SW 1271 (cell line): ENCODE measurements at regions not wholly inside any gene's neighbourhood (a gene's known extent, or its start where the extent isn't known, plus 50 kb on each side); places are given as distances from the start of the nearest gene placed in this dataset.

Experiments used
- DNase-seq, 2 experiments: peaks; one replicate each; lab custom pipeline; 2025; lab: John Stamatoyannopoulos, UW

DNA sequence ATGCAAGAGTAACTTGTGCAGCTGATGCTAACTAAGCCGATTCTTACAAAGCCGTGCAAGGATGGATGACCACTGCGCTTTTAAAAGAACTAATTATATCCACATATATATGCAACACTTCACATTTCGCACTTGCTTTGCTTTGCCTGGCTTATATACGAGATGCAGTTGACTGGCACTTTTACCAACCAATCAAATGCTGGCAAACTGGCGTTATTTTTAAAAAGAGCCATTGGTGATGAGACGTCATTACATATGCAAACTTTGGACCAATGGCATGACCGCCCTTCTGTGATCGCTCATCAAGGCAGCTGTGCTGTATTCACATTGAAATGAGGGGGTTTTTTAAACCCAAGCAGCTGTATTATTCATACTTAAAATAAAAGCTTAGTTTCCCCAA, 1147.7 kb upstream of the WWC1 start:
- no peak for DNase-seq

DNA sequence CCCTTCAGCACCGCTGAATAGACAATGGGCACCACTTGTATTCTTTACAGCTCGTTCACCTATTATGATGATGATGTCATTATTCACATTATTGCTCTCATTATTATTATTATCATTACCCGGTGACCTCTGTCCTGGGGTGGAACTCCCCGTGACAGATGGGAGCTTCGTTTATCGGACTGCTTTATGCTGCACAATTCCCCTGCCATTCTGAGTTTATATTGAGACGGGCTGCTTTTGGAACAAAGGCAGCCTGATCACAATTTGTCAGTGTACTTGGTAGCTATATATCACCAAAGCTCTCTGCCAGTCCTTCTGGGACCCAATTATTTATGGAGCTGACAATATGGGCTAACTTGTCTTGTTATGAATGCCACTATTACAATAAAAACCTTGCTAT, 1145.6 kb upstream of the WWC1 start:
- no peak for DNase-seq

DNA sequence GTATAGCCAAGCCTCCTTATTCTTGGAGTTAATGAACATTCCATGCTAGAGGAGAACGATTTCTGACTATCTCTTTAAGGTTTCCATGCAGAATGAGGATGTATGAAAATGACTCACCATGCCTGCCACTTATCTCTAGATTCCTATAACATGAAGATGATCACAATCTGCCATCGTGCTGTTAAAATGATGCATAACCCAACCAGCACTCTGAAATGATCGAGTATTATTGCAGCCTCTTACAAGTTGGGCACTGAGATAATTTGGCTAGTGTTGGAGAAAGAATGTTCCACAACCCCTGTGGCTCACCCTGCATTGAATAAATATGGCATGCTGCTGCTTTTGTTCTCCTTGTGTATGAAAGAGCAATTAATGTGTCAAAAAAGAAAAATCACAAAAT, 1143.6 kb upstream of the WWC1 start:
- no peak for DNase-seq

DNA sequence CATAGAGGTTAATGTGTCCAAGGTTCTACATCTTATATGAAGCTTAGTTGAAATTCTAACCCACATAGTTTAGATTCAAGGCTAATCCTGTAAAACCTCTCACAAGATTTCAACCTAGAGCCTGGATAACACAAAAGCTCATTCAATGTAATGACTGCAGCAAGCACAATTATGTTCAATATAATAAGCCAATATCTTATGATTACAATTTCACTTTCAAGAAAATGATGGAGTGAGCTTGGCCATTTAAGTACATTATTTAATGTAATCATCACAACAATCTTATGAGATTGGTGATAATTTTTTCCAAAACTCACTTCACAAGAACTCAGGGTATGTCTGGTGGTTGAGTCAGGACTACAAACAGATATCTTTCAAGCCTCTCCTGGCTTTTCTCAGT, 1140.8 kb upstream of the WWC1 start:
- no peak for DNase-seq

DNA sequence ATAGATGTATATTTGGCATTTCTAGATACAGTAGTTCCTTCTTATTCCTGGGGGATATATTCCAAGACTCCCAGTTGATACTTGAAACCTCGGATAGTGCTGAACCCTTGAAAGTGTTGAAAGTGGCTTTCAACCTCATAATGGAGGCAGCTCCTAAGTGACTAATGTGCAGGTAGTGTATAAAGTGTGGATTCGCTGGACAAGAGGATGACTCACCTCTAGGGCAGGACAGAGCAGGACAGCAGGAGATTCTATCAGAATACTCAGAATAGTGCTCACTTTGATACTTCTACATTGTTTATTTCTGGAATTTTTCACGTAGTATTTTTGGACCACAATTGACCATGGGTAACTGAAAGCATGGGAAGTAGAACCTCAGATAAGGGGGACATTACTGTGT, 1138.9 kb upstream of the WWC1 start:
- DNase-seq = no peak

DNA sequence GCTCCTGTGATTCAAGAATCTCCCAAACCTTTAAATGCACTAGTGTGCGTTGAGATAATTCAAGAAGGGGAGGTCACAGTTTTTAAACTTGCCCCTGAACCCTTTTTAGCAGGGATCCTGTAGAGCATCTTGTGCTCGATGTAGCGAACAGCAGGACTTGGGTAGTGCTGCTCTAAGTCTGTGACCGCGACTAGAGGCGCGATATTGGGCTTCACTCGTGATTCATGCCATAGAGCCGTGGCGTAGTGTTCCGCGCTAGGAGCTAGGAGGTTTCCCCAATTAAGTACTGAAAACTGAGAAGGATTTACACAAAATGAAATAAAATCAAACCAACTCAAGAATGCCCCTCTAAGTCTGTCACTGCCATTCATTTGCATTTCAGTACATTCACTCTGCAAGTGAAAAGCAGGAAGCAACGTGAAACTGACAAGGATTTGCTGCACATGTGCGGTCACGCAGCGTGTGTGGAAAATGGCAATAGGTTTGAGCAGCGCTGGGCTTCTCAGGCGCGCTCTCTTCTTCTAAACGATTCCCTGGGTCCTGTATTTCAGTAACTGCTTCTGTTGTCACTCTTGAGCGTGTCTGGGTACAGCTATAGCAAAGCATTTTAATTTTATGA, 1135.9 kb upstream of the WWC1 start:
- DNase-seq = no peak

DNA sequence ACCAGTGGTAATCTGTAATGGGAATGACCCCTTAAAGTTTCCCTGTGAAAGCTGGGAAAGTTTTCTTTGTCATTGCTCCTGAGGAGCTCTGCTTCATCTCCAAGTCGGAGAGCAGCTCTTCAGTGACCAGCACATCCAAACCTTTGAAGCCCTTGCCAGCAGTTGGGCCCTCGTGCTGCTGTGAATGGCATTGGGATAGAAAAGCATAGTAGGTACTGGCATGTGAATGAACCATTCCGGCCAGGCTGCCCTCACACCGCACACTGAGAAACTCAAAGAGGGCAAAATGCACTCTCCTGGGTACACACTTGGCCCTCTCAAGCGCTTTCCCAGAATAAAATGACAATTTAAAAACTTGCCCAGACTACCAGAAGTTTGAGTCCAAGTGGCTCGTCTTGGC, 1135.0 kb upstream of the WWC1 start:
- no peak for DNase-seq

DNA sequence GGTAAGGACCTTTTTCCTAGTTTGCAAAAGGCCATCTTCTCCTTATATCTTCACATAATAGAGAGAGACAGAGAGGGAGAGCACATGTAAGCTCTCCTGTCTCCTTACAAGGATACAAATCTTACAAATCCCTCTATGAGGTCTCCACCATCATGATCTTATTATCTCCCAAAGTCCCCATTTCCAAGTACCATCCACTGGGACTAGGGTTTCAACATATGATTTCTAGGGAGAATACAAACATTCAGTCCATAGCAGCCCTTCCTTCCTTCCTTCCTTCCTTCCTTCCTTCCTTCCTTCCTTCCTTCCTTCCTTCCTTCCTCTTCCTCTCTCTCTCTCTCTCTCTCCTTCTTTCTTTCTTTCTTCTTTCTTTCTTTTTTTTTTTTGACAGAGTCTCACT, 1132.9 kb upstream of the WWC1 start:
- no peak for DNase-seq

DNA sequence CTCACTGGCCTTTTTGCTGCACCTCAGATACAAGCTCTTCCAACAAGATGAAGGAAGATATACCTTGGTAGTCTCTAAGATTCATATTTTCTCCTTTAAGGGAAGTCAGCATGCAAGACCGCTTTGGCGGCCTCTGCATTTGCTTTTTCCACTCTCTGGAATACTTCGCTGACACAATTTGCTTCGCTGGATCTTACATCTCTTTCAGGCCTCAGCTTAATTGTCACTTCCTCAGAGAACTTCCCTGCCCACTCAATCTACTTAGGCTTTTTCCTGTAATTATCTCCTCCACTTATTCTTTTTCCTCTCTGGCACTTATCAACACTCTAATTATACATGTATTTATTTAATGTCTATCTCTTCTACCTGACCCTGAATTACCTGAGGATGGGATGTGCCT, 1131.1 kb upstream of the WWC1 start:
- DNase-seq = no peak

DNA sequence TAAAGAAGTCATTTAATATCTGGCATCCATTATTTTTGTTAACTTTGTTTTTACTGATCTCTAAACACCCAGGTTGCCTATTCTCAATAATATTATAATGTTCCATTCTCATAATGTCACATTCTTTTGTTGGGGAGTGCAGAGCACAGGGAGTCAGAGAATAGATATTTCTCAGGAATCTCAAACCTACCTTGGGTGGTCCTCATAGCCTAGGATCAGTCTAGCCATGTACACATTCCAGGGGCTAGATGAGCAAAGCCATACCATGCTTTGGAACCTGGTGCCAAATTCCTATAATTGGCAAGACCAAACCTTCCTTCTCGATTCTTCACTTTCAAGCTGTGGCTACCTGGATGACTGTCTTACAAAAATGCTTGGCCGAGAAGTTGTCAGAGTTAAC, 1124.7 kb upstream of the WWC1 start:
- DNase-seq = no peak

DNA sequence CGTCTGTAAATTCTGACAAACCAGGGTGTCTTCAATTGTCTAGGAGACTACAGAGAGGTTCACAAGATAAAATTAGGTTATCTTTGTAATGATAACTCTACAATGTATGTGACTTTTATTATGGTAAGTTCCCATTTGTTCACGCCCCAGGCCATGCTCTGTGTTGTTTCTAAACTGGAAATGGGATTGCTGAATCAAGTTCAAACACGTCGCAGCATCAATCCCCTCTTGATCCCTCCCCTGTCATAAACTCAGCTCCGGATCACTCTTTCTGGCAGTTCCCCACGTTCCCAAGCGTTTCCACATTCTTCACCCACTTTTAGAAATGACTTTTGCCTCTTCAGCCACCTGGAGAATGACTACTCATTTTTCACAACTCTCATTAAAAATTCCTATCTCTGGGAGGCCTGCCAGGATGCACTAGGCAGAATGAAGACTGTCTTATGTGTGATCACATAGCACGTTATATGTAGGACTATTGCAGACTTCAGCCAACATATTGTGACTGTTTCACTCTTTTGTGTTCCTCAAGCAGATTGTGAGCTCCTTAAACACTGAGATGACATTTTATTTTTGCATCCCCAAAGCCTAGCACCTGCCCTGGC, 1124.2 kb upstream of the WWC1 start:
- no peak for DNase-seq

DNA sequence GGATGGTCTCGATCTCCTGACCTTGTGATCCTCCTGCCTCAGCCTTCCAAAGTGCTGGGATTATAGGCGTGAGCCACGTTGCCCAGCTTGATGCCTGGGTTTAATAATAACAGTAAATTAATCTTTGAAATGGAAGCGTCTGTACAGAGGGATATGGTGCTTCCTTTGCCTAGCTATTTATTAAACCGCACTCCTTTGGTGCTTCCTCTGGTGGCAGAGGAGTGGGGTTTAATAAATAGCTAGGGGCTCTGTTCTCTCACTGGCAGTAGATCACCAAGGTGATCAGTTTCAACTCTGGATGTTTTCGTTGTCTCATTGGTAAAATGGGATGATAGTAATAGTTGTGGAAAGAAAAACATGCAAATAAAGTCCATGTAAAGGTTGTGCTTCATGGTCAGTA, 1122.5 kb upstream of the WWC1 start:
- no peak for DNase-seq

DNA sequence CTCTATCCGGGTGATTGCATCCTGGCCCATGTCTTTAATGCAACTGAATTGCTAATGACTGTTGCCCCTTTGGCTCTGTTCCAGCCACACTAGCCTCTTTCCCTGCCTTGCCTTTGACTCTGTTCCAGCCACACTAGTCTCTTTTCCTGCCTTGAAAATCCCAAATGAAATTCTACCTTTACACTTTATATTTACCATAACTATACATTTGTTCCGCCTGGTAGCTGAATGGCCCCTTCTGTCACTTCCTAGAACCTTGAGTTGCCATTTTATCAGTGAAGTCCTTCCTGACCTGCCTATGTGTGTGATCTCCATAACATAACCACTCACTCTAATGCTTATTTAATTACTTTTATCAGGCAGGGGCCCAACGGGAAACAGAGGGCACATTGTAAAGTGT, 1120.4 kb upstream of the WWC1 start:
- DNase-seq = no peak

DNA sequence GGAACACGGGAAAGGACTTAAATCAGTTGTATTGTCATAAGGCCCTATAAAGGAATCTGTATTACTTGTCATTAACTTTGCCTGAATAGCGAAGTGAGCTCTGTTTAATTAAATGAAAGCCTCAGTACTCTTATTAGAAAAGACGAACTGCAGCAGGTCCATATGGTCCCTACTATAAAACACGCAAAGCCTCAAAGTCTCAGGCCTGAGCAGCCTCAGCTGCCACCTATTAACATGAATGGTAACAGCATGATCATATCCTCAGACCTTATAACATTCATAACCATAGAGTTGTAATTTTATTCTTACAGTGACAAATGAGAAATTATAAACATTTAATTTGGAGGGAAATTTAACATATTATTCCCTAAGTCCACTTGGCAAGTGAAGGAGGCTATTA, 1113.7 kb upstream of the WWC1 start:
- no peak for DNase-seq

DNA sequence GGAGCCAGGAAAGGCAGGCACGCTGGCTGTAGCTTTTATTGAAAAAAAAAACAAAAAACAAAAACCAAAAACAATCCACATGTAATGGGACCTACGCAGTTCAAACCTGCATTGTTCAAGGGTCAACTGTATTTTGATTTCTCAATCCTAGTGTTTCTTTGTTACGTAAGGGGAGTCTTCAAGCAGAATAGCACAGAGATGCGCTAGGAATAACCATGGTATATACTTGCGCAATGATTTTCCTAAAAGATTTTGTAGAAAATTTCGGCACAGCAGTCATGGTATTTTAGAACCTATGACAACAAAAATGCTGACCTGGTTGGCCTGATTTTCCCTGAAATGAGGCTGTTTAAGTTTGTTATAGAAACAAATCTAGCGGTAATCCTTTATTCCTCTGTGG, 1110.5 kb upstream of the WWC1 start:
- no peak for DNase-seq

DNA sequence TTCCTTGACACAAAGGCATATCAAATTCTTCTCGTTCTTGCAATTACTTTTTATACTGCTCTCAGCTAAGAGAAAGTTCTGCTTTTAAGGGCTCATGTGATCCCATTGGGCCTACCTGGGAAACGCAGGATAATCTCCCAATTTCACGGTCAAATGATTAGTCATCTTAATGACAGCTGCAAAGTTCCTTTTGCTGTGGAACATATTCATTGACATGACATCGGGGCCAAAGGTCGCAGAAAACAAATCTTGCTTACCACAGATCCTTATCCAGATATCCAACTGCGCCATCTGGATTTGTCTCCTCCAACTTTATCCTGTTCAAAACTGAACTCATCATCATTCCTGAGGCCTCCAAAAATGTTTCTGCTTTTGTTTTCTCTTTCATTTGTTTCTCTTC, 1085.6 kb upstream of the WWC1 start:
- DNase-seq = no peak

DNA sequence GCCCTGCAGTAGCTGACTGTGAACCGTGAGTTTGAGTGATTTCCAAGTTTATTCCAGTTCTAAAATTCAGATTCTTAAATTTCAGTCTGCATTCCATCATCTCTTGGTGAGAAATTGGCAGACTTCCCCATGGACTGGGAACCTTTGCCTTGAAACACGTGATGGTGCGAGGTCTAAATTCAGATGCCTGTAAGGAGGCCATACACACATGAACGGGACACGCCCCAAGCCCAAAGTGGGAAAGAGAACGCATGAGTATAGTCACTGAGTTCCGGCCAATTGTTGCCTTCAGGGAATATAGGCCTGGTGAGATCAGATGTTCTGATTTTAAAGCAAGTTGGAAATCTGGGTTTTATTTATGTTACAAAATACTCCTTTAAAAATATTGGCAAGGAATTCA, 1084.4 kb upstream of the WWC1 start:
- no peak for DNase-seq

DNA sequence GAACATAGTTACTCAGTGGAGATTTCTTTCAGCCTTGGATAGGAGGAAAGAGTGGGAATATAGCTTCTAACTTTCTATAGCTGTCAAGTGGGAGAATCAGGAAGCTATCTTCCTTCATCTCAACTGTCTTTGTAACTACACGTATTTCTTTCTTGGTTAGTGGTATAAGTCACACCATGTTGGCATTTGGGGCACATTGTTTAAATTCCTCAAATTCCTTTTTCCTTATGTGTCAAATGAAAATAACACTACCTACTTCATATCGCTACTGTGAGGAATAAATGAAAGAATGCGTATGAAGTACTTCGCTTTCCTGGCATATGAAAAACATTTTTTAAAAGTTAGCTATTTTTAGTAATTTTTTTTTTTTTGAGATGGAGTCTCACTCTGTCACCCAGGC, 1082.5 kb upstream of the WWC1 start:
- peak; percentile 10 to 61 for DNase-seq

DNA sequence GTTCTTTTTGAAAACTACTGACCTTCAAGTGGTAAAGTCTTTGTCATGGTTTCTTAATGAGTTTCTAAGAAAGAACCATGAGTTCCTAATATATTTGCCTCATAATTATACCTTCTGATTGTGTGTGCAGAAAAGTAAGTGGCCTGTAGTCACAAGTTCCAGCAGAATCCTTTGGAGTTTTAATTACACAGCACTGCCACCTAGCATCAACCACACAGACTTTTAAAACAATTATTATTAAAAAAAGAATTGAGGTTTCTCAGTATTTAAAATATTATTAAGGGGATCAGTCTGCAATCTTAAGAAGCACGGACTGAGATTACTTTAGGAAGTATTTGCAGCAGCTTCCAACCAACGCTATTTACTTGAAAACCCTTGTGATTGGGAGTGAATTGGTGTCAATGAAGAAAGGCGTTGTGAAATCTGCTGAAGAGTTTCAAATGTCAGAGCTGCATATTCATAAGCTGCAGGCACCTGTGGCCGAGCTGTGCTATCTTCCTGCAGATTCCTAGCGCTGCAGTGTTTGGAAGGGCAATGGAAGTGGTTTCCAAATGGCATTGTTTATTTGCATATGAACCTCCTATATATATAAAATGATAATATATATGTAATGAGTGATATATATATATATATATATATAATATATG, 1074.2 kb upstream of the WWC1 start:
- DNase-seq = no peak

DNA sequence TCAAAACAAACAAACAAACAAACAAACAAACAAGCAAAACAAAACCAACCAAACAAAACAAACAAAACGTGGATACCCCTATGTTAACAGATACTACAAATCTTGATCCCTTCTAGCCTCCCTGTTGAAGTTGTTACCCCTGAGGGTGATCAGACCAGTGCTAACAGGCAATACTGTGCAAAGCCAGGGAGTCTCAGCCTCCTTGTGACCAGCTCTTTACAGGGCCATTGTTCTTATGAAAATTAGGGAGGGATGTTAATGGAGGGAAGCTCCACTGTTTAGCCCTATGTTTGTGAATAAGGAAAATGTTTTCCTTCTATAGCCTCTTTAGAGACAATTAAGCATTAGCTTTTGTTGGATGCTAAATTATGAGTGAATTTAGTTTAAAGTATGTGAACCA, 1072.1 kb upstream of the WWC1 start:
- no peak for DNase-seq

DNA sequence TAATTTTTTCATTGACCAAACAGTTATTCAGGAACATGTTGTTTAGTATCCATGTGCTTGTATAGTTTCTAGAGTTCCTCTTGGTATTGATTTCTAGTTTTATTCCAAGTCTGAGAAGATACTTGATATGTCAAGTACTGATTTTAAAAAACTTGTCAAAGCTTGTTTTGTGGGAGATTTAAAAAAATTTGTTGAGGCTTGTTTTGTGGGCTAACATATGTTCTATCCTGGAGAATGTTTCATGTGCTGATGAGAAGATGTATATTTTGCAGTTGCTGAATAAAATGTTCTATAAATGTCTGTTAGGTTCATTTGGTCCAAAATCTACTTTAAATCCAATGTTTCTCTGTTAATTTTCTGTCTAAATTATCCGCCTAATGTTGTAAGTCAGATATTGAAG, 1065.1 kb upstream of the WWC1 start:
- no peak for DNase-seq

DNA sequence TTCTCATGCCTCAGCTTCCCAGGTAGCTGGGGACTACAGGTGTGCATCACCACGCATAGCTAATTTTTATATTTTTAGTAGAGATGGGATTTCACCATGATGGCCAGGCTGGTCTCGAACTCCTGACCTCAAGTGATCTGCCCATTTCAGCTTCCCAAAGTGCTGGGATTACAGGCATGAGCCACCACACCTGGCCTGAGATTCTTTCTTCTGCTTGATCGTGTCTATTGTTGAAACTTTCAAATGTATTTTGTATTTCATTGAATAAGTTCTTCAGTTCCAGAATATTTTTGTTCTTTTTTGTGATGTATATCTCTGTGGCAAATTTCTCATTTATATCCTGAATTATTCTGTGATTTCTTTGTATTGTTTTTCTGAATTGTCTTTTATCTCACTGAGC, 1063.3 kb upstream of the WWC1 start:
- DNase-seq = no peak

DNA sequence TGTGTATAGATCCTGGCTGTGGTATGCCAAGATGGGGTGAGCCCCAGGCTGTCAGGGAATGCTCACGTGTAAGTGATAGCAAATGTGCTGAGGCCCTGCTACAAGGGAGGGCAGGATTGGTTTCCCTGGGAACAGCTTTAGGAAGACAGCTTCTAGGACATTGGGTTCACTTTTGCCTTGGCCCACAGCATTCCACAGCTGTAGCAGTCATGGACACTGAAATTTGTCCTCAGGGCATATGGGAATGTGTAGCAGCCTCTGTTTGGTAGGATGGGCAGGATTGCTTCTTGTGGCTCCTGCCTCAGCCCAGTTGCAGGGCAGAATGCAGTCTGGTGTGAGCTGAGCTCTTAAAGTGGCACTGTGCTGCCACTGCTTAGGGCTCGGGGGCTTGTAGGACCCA, 1061.7 kb upstream of the WWC1 start:
- DNase-seq = no peak

DNA sequence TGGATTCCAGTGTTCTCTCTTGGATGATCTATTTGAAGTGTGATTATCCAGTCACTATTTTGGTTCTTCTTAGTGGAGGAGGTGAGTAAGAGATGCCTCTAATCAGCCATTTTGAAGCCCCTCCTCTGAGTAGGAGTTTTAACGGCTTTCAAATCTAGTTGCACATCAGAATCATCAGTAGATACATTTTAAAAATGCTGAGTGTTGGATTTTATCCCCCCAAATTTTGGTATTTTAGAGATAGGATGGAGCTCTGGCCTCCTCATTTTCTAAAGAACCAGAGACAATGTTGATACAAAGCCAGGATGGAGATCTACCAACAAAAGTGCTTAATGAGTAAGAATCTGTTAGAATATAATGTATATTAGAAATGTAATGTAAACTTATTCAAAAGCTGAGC, 1061.0 kb upstream of the WWC1 start:
- no peak for DNase-seq
